EL (cell line): ENCODE measurements at regions not wholly inside any gene's neighbourhood (a gene's known extent, or its start where the extent isn't known, plus 50 kb on each side); places are given as distances from the start of the nearest gene placed in this dataset.
"Not testable (repeated sequence)": the region's sequence is repeated elsewhere in the genome, so short reads cannot be mapped to it uniquely, and the experiment has no call there.

Experiments used
- DNase-seq: peaks from one replicate; pipeline ENCODE4 v3.0.0-alpha.2; 2016

- no peak for DNase-seq
Observed at GRCh38 chr7:145434811-145435210, 599.0 kb upstream of the TPK1 start.

DNA sequence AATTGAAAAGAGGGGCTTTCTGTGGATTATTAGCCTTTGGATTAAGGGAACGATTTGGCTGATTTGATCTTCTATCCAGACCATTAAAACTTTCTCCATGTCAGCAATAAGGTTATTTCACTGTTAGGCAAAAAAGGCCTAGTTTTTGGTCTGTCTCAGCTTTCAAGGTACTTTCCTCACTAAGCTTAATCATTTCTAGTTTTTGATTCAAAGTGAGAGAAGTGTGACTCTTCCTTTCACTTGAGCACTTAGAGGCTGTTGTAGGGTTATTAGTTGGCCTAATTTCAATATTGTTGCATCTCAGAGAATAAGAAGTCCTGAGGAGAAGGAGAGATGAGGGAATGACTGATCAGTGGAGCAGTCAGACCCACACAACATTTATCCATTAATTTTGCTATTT is 596.0 kb upstream of the TPK1 start:
- no peak for DNase-seq

- not testable (repeated sequence) for DNase-seq
Observed at GRCh38 chr7:145418481-145418880, 582.6 kb upstream of the TPK1 start.

- DNase-seq: no peak
Observed at GRCh38 chr7:145411066-145411465, 575.2 kb upstream of the TPK1 start.

DNA sequence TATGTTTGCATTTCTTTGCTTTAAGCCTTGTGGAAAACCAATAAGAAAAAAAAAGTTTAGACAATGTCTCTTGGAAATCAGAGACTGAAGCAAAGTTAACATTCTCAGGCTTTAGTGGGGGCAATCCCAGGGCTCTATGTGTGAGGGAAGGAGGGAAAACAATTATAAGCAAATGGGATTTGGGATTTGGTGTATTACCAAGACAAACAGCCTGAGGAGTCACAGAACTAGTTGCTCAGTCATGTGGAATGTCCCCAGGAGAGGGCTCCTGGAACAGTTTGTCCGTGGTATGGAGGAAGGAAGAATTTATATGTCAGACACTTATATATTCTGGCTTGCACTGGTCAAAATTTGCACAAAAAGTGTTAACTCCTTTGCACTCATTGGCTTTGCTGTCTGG is 562.9 kb upstream of the TPK1 start:
- DNase-seq: no peak

DNA sequence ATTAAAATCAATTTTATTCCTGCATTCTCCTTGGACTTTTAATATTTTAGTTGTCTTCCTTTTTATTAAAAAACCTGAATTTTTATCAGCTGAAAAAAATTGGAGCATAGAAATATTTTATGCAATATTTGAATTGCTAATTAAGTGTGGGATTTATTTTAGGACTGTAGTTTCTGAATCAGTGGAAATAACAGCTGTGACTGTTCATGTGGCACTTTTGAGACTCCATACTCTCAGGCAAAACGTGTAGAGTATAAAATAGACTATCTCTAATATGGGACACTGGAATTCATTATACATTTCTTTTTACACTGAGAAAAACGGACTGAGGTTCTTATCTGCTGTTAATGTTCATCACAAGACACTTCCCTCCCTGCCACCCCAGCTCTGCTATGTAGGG is 558.3 kb upstream of the TPK1 start:
- no peak for DNase-seq

- DNase-seq: no peak
Observed at GRCh38 chr7:145382762-145383161, 546.9 kb upstream of the TPK1 start.

DNA sequence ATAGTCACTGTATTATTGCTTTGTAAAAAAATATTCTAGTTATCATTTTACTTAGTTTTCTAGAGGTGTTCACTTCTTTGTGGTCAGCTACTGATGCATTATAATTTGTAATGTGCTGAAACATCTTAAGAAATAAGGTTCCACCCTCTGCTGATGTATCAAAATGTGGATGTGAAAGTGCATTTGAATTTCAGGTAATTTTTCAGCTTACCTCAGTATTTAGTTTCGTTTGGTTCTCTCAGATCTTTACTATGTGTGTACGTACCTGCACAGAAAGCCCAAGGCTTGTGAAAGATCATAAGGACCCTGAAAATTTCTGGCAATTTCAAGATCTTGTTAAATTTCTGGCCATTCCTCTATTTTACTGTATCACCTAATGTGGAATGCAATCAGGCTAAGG is 542.3 kb upstream of the TPK1 start:
- no peak for DNase-seq

DNA sequence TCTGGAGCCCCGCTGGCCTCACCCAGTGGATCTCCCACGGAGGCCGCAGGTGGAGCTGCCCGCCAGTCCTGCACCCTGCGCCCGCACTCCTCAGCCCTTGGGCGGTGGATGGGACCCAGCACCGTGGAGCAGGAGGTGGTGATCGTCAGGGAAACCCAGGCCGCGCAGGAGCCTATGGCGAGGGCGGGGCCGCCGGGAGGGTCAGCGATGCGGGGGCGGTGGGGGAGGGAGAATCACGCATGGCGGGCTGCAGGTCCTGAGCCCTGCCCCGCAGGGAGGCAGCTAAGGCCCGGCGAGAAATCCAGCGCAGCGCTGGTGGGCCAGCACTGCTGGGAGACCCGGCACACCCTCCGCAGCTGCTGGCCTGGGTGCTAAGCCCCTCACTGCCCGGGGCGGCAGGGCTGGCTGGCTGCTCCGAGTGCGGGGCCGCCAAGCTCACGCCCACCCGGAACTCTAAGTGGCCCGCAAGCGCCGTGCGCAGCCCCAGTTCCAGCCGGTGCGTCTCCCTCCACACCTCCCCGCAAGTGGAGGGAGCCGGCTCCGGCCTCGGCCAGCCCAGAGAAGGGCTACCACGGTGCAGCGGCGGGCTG is 524.8 kb upstream of the TPK1 start:
- no peak for DNase-seq

- DNase-seq: no peak
Observed at GRCh38 chr7:145350334-145350733, 514.5 kb upstream of the TPK1 start.

GRCh38 chr7:145349452-145349851 is 513.6 kb upstream of the TPK1 start:
- DNase-seq: not testable (repeated sequence)

- DNase-seq: no peak
Observed at GRCh38 chr7:145347271-145347670, 511.4 kb upstream of the TPK1 start.

DNA sequence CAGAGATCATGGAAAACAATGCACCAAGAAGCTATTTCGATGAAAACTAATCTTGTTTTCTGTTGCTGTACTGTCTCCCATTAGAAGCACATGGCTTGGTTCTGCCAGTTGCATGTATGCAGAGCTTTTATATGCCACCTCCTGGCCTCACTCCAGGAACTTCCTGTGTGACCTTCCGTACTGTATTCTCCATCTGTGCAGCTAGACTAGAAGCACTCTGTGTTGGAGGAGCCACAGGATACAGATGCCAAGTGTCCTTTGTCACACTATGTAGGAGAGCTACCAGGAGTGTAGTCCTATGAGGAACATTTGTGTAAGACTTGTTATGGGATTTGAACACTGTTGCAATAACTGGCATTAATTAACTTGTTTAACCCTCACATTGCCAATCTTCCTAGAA is 503.5 kb upstream of the TPK1 start:
- no peak for DNase-seq

DNA sequence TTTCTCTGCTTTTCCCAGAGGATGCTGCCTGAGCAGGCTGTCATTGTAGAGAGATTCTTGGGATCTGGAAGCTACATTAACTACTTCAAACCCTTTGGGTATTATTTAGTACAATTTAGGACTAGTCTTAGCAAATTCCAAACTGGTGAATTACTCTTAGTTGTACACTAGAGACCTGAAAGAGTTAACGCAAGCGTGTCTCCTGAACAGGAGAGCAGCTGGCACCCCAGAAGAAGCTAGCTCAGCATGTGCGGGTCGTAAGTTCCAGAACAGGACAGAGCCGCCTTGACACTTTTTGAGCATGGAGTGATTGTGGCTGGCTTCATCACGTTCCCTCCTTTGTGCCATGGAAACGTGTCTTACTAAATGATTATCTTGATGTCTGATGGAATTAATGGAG is 495.7 kb upstream of the TPK1 start:
- no peak for DNase-seq

DNA sequence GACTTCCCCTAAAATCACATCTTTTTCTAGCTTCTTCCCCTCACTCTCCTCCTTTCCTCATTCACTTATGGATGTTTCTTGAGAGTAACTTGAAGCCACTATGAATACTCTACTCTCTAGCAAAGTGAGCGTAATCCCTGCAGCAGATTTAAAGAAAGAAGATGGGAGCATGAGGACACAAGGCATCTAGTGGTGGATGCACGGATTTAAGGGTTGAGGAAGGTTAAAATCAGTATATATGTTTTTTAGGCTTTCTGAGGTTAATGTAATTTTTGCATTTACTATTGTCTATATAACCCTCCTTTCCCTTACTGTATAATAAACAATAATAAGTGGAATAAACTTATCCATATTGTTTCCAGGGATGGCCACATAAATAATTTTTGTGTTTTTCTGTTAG is 495.2 kb upstream of the TPK1 start:
- no peak for DNase-seq

GRCh38 chr7:145327646-145328045 is 491.8 kb upstream of the TPK1 start:
- no peak for DNase-seq

DNA sequence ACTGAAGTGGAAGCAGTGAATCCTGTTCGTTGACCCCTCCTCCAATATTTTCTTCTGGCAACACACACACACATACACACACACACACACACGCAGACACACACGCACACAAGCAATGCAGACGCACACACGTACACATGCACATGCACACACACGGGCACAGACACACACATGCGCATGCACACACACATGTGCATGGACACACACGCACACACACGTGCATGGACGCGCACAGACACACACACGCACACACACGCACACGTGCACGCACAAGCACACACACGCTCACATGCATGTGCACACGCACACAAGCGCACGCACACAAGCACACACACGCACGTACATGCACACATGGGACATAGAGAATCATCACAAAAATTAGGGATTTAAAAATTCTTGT is 488.2 kb upstream of the TPK1 start:
- no peak for DNase-seq

DNA sequence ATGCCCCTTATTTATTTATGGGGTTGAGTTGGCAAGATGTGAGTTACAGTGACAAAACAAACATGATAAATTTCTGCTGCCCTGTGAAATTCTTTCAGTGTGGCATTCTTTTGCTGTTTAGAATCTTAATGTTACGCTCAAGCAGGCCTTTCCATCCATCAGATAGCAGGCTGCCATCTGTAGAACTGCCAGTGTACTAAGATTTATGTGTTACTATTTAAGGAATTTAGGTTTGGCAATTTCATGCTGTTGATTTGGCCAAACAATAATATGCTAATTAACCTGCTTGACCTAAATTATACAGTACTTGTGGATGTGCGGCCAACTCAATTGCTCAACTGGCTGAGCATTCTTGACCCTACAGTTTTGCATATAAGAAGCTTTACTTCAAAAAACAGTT is 477.7 kb upstream of the TPK1 start:
- no peak for DNase-seq

- no peak for DNase-seq
Observed at GRCh38 chr7:145293754-145294153, 457.9 kb upstream of the TPK1 start.

DNA sequence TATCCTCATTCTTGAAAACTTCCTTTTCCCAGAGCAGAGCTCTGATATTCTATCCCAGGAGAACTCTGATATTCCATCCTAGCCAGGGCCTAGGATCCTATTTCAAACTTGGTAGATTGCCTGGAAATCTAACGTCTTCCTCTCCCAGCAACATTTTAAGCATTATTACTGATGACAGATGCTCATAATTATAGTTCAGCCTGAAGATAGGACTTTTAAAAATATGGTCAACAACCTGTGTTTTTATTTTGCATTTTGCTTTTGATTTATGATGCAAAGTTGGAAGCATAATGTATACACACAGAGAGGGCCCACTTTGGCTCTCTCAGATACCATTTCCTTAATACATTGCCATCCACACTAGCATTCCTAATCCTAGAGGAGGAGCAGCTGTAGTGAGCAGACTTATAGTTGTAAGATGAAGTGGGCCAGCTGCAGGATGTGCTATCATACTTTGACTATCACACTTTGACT is 457.4 kb upstream of the TPK1 start:
- no peak for DNase-seq

- no peak for DNase-seq
Observed at GRCh38 chr7:145289384-145289783, 453.5 kb upstream of the TPK1 start.

- DNase-seq: no peak
Observed at GRCh38 chr7:145276118-145276517, 440.3 kb upstream of the TPK1 start.

- DNase-seq: no peak
Observed at GRCh38 chr7:145269418-145270161, 433.7 kb upstream of the TPK1 start.

DNA sequence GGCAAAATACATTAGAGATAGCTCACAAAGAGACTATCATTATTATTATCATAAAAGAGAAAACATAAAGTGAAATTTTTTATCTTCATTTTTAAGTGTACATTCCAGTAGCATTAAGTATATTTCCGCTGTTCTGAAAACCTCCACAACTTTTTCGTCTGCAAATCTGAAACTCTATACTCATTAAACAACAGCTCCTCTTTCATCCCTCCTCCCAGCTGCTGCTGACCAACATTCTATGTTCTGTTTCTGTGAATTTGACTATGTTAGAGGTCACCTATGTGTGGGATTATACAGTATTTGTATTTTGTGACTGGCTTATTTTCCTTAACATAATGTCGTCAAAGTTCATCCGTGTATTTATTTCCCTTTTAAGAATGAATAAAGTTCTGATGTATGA is 429.3 kb upstream of the TPK1 start:
- no peak for DNase-seq

DNA sequence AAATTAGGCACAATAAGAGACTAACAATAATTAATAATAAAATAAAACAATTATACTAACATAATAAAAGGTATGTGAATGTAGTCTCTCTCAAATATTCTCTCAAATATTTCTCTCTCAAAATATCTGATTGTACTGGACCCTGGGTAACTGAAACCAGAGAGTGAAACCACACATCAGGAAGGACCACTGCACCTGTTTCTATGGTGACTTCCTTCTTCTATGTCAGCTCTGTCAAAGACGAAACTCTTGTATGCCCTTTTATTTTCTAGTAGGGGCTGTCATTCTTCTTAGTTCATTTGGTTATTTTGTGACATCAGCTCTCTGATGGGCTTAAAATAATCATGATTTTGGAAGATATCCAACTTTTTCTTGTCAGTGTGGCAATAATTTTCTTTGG is 428.0 kb upstream of the TPK1 start:
- no peak for DNase-seq
